H9 (cell line): ENCODE measurements at regions not wholly inside any gene's neighbourhood (a gene's known extent, or its start where the extent isn't known, plus 50 kb on each side); places are given as distances from the start of the nearest gene placed in this dataset.
"Not testable (repeated sequence)": the region's sequence is repeated elsewhere in the genome, so short reads cannot be mapped to it uniquely, and the experiment has no call there.

Experiments used
- DNase-seq: peaks from one replicate; pipeline ENCODE4 v3.0.0-alpha.2; 2017
- H2AFZ ChIP-seq: one replicate; pipeline ENCODE4 v1.6.1; 2013; ENCODE audit warnings: mild to moderate bottlenecking, low read length, control low read depth, moderate library complexity
- H2AK5ac ChIP-seq: 2 replicates; pipeline ENCODE4 v1.6.1; 2013; ENCODE audit warnings: low read length, control low read depth, mixed read lengths; ENCODE audit not compliant: insufficient read length
- H2BK120ac ChIP-seq: one replicate; pipeline ENCODE4 v1.6.1; 2013; ENCODE audit warnings: low read depth, mild to moderate bottlenecking, low read length, control low read depth, inconsistent platforms; ENCODE audit not compliant: poor library complexity, severe bottlenecking
- H2BK12ac ChIP-seq: 2 replicates; pipeline ENCODE4 v1.6.1; 2013; ENCODE audit warnings: low read length, control low read depth, mixed read lengths, low read depth; ENCODE audit not compliant: insufficient read length
- H2BK15ac ChIP-seq: 2 replicates; pipeline ENCODE4 v1.6.1; 2013; ENCODE audit warnings: low read depth, low read length, control low read depth
- H2BK20ac ChIP-seq: one replicate; pipeline ENCODE4 v1.6.1; 2013; ENCODE audit warnings: low read depth, mild to moderate bottlenecking, low read length, control low read depth, inconsistent platforms; ENCODE audit not compliant: poor library complexity, severe bottlenecking
- H2BK5ac ChIP-seq: 2 replicates; pipeline ENCODE4 v1.6.1; 2013; ENCODE audit warnings: low read length, control low read depth, mixed read lengths; ENCODE audit not compliant: insufficient read length
- H3K14ac ChIP-seq: 2 replicates; pipeline ENCODE4 v1.6.1; 2013; ENCODE audit warnings: low read length, control low read depth; ENCODE audit not compliant: insufficient read depth
- H3K18ac ChIP-seq: 2 replicates; pipeline ENCODE4 v1.6.1; 2013; ENCODE audit warnings: low read depth, mild to moderate bottlenecking, mixed read lengths, low read length, control low read depth; ENCODE audit not compliant: insufficient read length
- H3K23ac ChIP-seq: 2 replicates; pipeline ENCODE4 v1.6.1; 2013; ENCODE audit warnings: low read length, control low read depth, mixed read lengths, low read depth; ENCODE audit not compliant: insufficient read length
- H3K23me2 ChIP-seq: 2 replicates; pipeline ENCODE4 v1.6.1; 2013; ENCODE audit warnings: low read depth, mild to moderate bottlenecking, mixed read lengths, low read length, control low read depth; ENCODE audit not compliant: insufficient read length, poor library complexity, severe bottlenecking
- H3K27ac ChIP-seq: 2 replicates; pipeline ENCODE4 v1.5.1; 2013; ENCODE audit warnings: low read length, control low read depth, mixed read lengths, low read depth; ENCODE audit not compliant: insufficient read length
- H3K27me3 ChIP-seq: 2 replicates; pipeline ENCODE4 v1.6.1; 2013; ENCODE audit warnings: low read length, control low read depth, inconsistent platforms; ENCODE audit not compliant: insufficient read depth
- H3K4ac ChIP-seq: 2 replicates; pipeline ENCODE4 v1.6.1; 2013; ENCODE audit warnings: low read depth, mild to moderate bottlenecking, control low read depth, inconsistent platforms, low read length, moderate library complexity
- H3K4me1 ChIP-seq: 2 replicates; pipeline ENCODE4 v1.6.1; 2013; ENCODE audit warnings: low read length, control low read depth, inconsistent platforms; ENCODE audit not compliant: insufficient read depth
- H3K4me2 ChIP-seq: 2 replicates; pipeline ENCODE4 v1.6.1; 2013; ENCODE audit warnings: low read length, control low read depth, mixed read lengths; ENCODE audit not compliant: insufficient read length, insufficient read depth
- H3K56ac ChIP-seq: 2 replicates; pipeline ENCODE4 v1.6.1; 2013; ENCODE audit warnings: low read depth, mild to moderate bottlenecking, mixed read lengths, low read length, control low read depth; ENCODE audit not compliant: insufficient read length
- H3K79me1 ChIP-seq: 2 replicates; pipeline ENCODE4 v1.6.1; 2013; ENCODE audit warnings: low read depth, mild to moderate bottlenecking, moderate library complexity, low read length, control low read depth, inconsistent platforms; ENCODE audit not compliant: insufficient read depth, poor library complexity, severe bottlenecking
- H3K79me2 ChIP-seq: 2 replicates; pipeline ENCODE4 v1.6.1; 2013; ENCODE audit warnings: low read length, control low read depth, inconsistent platforms; ENCODE audit not compliant: insufficient read depth
- H3K9ac ChIP-seq: 2 replicates; pipeline ENCODE4 v1.6.1; 2013; ENCODE audit warnings: low read length, control low read depth, mixed read lengths; ENCODE audit not compliant: insufficient read length; ENCODE audit errors: extremely low read depth
- H3K9me3 ChIP-seq: one replicate; pipeline ENCODE4 v1.6.1; 2013; ENCODE audit warnings: low read depth, low read length, inconsistent platforms; ENCODE audit not compliant: control insufficient read depth
- H3T11ph ChIP-seq: one replicate; pipeline ENCODE4 v1.6.1; 2013; ENCODE audit warnings: mild to moderate bottlenecking, low read length, control low read depth, inconsistent platforms
- H4K20me1 ChIP-seq: one replicate; pipeline ENCODE4 v1.6.1; 2013; ENCODE audit not compliant: control insufficient read depth, insufficient read length, insufficient read depth
- H4K5ac ChIP-seq: 2 replicates; pipeline ENCODE4 v1.6.1; 2013; ENCODE audit warnings: low read depth, mild to moderate bottlenecking, mixed read lengths, low read length, control low read depth; ENCODE audit not compliant: insufficient read length
- H4K8ac ChIP-seq: replicated peaks from 2 replicates; pipeline ENCODE4 v1.6.1; 2013; ENCODE audit warnings: low read length, control low read depth, mixed read lengths, low read depth; ENCODE audit not compliant: insufficient read length
- H4K91ac ChIP-seq: 2 replicates; pipeline ENCODE4 v1.6.1; 2013; ENCODE audit warnings: low read depth, mild to moderate bottlenecking, moderate library complexity, mixed read lengths, low read length, control low read depth; ENCODE audit not compliant: insufficient read length
- H3K27ac Mint-ChIP-seq, 3 experiments: 2 replicates in 2 of 3; 3 replicates in 1 of 3; pipeline ENCODE4 v1.8.0; 2020 to 2021; ENCODE audit warnings: mixed read lengths in 3 of 3, mild to moderate bottlenecking in 1 of 3, moderate library complexity in 1 of 3
- H3K27me3 Mint-ChIP-seq: 2 replicates; pipeline ENCODE4 v1.8.0; 2021; ENCODE audit warnings: low read depth, mild to moderate bottlenecking, moderate library complexity, mixed read lengths
- H3K36me3 Mint-ChIP-seq, 3 experiments: 2 replicates in 2 of 3; 3 replicates in 1 of 3; pipeline ENCODE4 v1.8.0; 2020 to 2021; ENCODE audit warnings: low read depth in 3 of 3, mixed read lengths in 3 of 3; ENCODE audit not compliant: insufficient read depth in 1 of 3
- H3K4me1 Mint-ChIP-seq, 2 experiments: 2 replicates each; pipeline ENCODE4 v1.8.0; 2020; ENCODE audit warnings: mixed read lengths in 2 of 2
- H3K4me3 Mint-ChIP-seq, 2 experiments: 2 replicates in 1 of 2; 3 replicates in 1 of 2; pipeline ENCODE4 v1.8.0; 2020 to 2021; ENCODE audit warnings: mild to moderate bottlenecking in 2 of 2, mixed read lengths in 2 of 2, moderate library complexity in 1 of 2
- H3K9me3 Mint-ChIP-seq, 2 experiments: 2 replicates in 1 of 2; 3 replicates in 1 of 2; pipeline ENCODE4 v1.8.0; 2020; ENCODE audit warnings: mild to moderate bottlenecking in 2 of 2, mixed read lengths in 2 of 2, moderate library complexity in 1 of 2
- WGBS: extraction: QIAGEN DNeasy Blood & Tissue Kit; methylation state at CpG from one replicate; pipeline ENCODE4 v1.1.7; 2013; ENCODE audit warnings: missing lambda C conversion rate, low lambda C conversion rate, mixed read lengths; ENCODE audit not compliant: insufficient read length; ENCODE audit errors: extremely low coverage; 5-methylcytosine and 5-hydroxymethylcytosine counted together

DNA sequence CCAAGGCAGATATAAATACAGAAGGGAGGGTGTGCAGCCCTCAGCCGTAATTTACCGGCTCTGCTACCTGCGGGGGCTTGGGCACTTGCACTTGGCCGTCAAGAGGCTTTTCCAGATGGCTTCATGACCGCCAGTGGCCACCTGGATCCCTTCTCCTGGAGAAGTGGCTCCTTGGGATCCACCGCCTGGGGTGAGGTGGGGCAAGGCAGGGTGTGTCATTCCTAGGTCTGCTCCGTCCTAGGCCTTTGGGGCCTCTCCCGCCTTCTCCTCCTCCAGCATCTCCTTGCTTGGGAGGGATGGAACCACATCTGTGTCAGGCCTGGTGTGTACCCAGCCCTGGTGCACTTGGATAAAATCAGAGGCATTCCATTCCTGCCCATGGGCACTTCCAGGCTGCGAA lies 80.8 kb upstream of the GOLGA6L4 start:
- H3T11ph ChIP-seq, H3K79me2 ChIP-seq, H3K9ac ChIP-seq, H3K79me1 ChIP-seq, H2BK5ac ChIP-seq, H4K8ac ChIP-seq, H3K23me2 ChIP-seq, H3K9me3 ChIP-seq, H2BK20ac ChIP-seq, H2AFZ ChIP-seq, H4K20me1 ChIP-seq, H2BK120ac ChIP-seq, H2BK12ac ChIP-seq, H3K14ac ChIP-seq, H3K27ac Mint-ChIP-seq, H3K9me3 Mint-ChIP-seq, H3K56ac ChIP-seq, H2BK15ac ChIP-seq, H3K36me3 Mint-ChIP-seq, H2AK5ac ChIP-seq, H3K23ac ChIP-seq, H3K27me3 ChIP-seq, H3K4me1 ChIP-seq, H3K4me2 ChIP-seq, H3K4me3 Mint-ChIP-seq, H3K4ac ChIP-seq, H4K91ac ChIP-seq, DNase-seq, H4K5ac ChIP-seq, H3K27me3 Mint-ChIP-seq, H3K18ac ChIP-seq, H3K27ac ChIP-seq: not testable (repeated sequence)
- WGBS: no CpG with 5 or more reads among the region's 9 CpGs
- H3K4me1 Mint-ChIP-seq: peaks cover 8 to 27% of the 10 kb centered on the region in 2 experiments

DNA sequence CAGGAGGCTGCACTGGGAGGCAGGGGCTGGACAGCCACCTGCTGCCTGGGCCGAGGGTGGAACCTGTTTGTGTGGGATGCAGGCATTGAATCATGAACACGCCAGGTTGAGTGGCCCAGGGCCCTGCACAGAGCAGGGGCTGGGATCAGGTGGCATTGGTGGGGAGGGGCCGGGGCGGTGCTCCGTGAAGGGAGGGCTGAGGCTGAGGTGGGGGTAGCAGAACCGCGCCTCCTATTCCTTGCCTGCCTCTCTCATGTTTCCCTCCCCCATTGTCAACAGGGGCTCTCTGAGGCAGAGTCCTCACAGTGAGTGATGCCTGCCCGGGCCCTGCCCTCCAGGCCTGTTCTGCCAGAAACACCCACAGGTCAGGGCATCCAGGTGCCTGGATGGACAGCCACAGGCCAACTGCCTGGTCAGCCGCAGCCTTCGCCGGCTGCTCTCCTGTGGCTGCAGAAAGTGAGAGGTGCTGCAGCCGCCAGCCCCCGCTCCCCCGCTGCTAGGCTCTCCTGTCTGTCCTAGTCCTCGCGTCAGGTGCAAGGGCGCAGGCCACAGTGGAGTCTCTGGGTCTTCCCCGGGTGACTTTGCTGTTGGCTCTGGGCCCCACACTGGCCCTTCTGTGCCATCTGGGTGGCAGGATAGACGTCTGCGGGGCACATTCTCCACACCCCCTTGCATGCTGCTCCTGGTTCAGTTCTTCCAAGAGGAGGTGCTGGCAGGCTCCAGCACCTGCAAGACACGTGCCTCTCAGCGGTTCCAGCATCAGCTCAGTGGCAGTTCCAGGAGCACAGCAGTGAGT lies 79.6 kb upstream of the GOLGA6L4 start:
- not testable (repeated sequence) for H3K4me2 ChIP-seq, H3K9ac ChIP-seq, H2AFZ ChIP-seq, H3K4me3 Mint-ChIP-seq, H3K27ac ChIP-seq, H3K27ac Mint-ChIP-seq, H2AK5ac ChIP-seq, H2BK12ac ChIP-seq, H2BK20ac ChIP-seq, H3K23ac ChIP-seq, H3K23me2 ChIP-seq, H3K56ac ChIP-seq, H4K5ac ChIP-seq, H4K20me1 ChIP-seq, DNase-seq, H3K36me3 Mint-ChIP-seq, H3K4ac ChIP-seq, H3T11ph ChIP-seq, H3K79me2 ChIP-seq, H3K9me3 Mint-ChIP-seq, H3K79me1 ChIP-seq, H3K4me1 ChIP-seq, H4K91ac ChIP-seq, H3K27me3 Mint-ChIP-seq, H2BK15ac ChIP-seq, H3K18ac ChIP-seq, H2BK5ac ChIP-seq, H3K9me3 ChIP-seq, H4K8ac ChIP-seq, H3K27me3 ChIP-seq, H3K14ac ChIP-seq, H2BK120ac ChIP-seq
- WGBS: no CpG with 5 or more reads among the region's 22 CpGs
- H3K4me1 Mint-ChIP-seq: peaks cover 8 to 31% of the 10 kb centered on the region in 2 experiments
